Prostate gland (tissue), 2 donors: ENCODE measurements at regions not wholly inside any gene's neighbourhood (a gene's known extent, or its start where the extent isn't known, plus 50 kb on each side); places are given as distances from the start of the nearest gene placed in this dataset.

Source experiments
- DNase-seq: peaks from one replicate; pipeline ENCODE4 v3.0.0-alpha.2; 2019; ENCODE audit warnings: low spot score
- H3K27ac ChIP-seq, 2 donors: fragments of 200-600 bp; sonication (generic); 2 replicates each; pipeline ENCODE4 v1.5.1; 2017 to 2019
- H3K27me3 ChIP-seq: fragments of 200-600 bp; sonication (generic); replicated peaks from 2 replicates; pipeline ENCODE4 v1.5.1; 2019; ENCODE audit not compliant: insufficient read depth
- H3K36me3 ChIP-seq, 2 donors: fragments of 200-600 bp; sonication (generic); 1 replicate in 1 of 2; 2 replicates in 1 of 2; pipeline versions ENCODE4 v1.5.1 to v1.8.1; 2017 to 2019
- H3K4me1 ChIP-seq: fragments of 200-600 bp; sonication (generic); replicated peaks from 2 replicates; pipeline ENCODE4 v1.5.1; 2019
- H3K4me3 ChIP-seq, 2 donors: fragments of 200-600 bp; sonication (generic); 2 replicates each; pipeline ENCODE4 v1.5.1; 2017 to 2019
- H3K9me3 ChIP-seq: fragments of 200-600 bp; sonication (generic); 2 replicates; pipeline ENCODE4 v1.5.1; 2017
- POLR2A ChIP-seq: fragments of 450-650 bp; IDR thresholded peaks from one replicate; pipeline ENCODE4 v1.6.1; 2016; ENCODE audit warnings: antibody characterized with exemption, mild to moderate bottlenecking
- POLR2AphosphoS5 ChIP-seq: sonication (generic); formaldehyde crosslinking; IDR thresholded peaks from one replicate; pipeline ENCODE4 v1.6.1; 2017; ENCODE audit warnings: antibody characterized with exemption
- WGBS: methylation state at CpG from one replicate; pipeline ENCODE4 v1.1.5; 2018; 5-methylcytosine and 5-hydroxymethylcytosine counted together
- intact Hi-C: fragments of 100-400 bp; cut with DNase I; formaldehyde crosslinking; loops from one replicate; pipeline ENCODE4 v1.14.2; 2022
- TF ChIP-seq, protein P1 (sequence below), 4 experiments: fragments of 200-600 bp in 2 of 4; fragments of 450-650 bp in 2 of 4; sonication (generic) in 2 of 4; IDR thresholded peaks; 1 replicate in 3 of 4; 2 replicates in 1 of 4; pipeline ENCODE4 v1.5.1; 2016 to 2019; ENCODE audit warnings: antibody characterized with exemption in 4 of 4, mild to moderate bottlenecking in 2 of 4, moderate library complexity in 2 of 4

DNA sequence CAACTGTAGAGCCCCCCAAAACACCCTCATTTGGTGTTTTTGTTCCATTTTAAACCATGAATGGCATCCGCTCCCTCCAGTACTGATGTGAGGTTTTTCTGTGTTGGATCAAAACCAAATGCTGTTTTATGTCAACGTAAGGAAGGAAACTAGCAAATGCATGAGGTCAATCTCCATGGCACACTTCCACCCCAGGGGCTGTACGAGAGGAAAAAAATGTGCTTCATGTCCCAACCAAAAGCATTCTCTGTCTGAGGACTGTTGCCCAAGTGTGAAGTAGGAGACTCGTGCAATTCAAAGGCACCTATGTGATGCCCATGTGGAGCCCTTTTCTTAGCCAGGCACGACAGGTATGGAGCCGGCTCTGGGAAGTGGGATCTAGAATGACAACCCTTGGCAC, 180.3 kb upstream of the MKI67 start:
- Histone ChIP-seq H3K4me1 (no peaks in the 10 kb centered on the region), H3K27ac (no peak overlapping the region), H3K4me3 (no peak overlapping the region), H3K9me3 (no peaks in the 10 kb centered on the region), H3K27me3 (peaks cover 2% of the 10 kb centered on the region), H3K36me3 (no peaks in the 10 kb centered on the region)
- WGBS: 54% methylated on average over 6 of the region's 6 CpGs
- DNase-seq: no peak
- intact Hi-C loops: no loop called here
- no peak for TF ChIP-seq POLR2A
- no peak for TF ChIP-seq POLR2AphosphoS5

DNA sequence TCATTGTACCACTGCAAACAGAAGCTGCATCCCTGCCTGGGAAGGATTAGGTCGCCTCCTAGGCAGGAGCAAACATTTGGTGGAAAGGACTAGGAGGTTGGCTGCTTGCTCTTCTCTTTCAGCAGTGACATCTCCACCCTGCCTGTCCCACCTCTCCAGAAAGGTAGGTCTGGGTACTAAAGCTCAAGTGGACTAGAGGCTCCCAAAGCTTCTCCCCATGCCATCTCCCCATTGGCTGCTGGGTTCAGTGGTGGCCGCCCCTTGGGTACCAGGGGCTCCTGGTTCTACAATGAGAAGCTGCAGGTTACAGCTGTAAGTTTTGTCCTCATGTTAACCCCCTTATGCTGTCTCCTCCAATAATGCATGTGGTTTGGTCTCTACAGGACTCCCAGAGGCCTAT, 180.7 kb upstream of the MKI67 start:
- DNase-seq: no peak
- H3K4me3 ChIP-seq: no peak overlapping the region
- H3K27ac ChIP-seq: no peak overlapping the region
- WGBS: 76% methylated on average over 2 of the region's 2 CpGs
- no peaks in the 10 kb centered on the region for H3K4me1 ChIP-seq
- intact Hi-C loops: no loop called here
- peaks cover 2% of the 10 kb centered on the region for H3K27me3 ChIP-seq
- no peaks in the 10 kb centered on the region for H3K9me3 ChIP-seq
- no peaks in the 10 kb centered on the region for H3K36me3 ChIP-seq
- TF ChIP-seq, protein P1, sequence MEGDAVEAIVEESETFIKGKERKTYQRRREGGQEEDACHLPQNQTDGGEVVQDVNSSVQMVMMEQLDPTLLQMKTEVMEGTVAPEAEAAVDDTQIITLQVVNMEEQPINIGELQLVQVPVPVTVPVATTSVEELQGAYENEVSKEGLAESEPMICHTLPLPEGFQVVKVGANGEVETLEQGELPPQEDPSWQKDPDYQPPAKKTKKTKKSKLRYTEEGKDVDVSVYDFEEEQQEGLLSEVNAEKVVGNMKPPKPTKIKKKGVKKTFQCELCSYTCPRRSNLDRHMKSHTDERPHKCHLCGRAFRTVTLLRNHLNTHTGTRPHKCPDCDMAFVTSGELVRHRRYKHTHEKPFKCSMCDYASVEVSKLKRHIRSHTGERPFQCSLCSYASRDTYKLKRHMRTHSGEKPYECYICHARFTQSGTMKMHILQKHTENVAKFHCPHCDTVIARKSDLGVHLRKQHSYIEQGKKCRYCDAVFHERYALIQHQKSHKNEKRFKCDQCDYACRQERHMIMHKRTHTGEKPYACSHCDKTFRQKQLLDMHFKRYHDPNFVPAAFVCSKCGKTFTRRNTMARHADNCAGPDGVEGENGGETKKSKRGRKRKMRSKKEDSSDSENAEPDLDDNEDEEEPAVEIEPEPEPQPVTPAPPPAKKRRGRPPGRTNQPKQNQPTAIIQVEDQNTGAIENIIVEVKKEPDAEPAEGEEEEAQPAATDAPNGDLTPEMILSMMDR (IDR thresholded peaks at IDR 0.05): no peak
- TF ChIP-seq POLR2A (no peak), POLR2AphosphoS5 (no peak)

DNA sequence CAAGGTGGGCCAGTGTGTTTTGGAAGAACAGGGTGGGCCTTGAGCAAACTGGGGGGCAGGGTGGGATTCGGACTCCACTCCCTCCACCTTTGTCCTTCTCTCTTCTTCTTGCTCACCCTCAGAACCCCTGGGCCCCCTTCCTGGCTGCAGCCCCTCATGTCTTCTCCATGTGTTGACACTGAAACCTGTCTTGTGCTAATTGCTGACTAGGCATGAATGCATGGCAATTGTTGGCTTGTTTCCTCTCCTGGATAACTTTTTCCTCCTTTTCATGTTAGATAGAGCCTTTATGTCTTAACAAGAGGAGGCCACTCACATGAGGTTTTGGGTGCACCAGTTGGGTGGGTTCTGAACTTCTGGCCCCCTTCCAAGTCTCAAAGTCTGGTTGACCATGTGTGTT, 181.6 kb upstream of the MKI67 start:
- intact Hi-C loops: no loop called here
- no peak overlapping the region for H3K27ac ChIP-seq
- DNase-seq: no peak

DNA sequence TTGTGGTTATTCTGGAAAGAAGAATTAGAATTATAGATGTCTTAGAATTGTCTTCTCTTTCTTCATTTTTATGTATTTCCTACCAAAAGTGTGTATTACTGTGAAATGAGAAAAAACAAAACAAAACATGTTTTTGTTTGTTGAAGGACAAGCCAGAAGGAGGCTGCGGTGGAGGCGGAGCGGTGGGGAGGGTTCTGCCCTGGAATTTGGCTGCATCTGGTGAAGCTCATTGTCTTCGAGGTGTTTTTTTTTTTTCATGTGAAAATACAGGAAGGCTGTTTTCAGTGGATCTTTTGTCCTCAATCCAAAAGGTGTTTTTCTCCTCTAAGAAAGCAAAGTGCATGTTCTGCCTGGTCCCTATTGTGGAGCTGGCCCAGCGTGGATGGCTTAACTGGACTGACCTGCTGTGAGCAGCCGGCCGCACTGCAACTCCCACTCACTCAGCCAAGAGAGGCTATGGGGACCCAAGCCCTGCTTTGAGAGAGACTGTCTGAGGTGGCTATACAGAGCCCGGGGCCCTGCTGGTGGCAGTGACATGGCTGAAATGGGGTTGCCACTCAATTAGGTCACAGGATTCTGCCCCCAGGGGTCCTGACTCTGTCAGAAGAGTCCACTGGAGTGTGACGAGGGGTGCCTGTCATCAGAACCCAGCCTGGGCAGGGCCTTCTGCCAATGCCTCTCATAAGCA, 184.9 kb upstream of the MKI67 start:
- peaks cover 2% of the 10 kb centered on the region for H3K27me3 ChIP-seq
- no peak overlapping the region for H3K4me3 ChIP-seq
- no peak overlapping the region for H3K27ac ChIP-seq
- H3K4me1 ChIP-seq: no peaks in the 10 kb centered on the region
- WGBS: 40% methylated on average over 9 of the region's 9 CpGs
- H3K9me3 ChIP-seq: no peaks in the 10 kb centered on the region
- DNase-seq: no peak
- no peaks in the 10 kb centered on the region for H3K36me3 ChIP-seq
- intact Hi-C loops: no loop called here
- TF ChIP-seq POLR2A (no peak), POLR2AphosphoS5 (no peak)
- TF ChIP-seq, protein P1 (IDR thresholded peaks at IDR 0.05): no peak

More for the DNA sequence above, 181.6 kb upstream of the MKI67 start:
- peaks cover 2% of the 10 kb centered on the region for H3K27me3 ChIP-seq
- H3K4me3 ChIP-seq: no peak overlapping the region
- 83% methylated on average over 1 of the region's 1 CpG for WGBS
- no peaks in the 10 kb centered on the region for H3K36me3 ChIP-seq
- TF ChIP-seq POLR2A (no peak), POLR2AphosphoS5 (no peak)
- TF ChIP-seq, protein P1 (IDR thresholded peaks at IDR 0.05): no peak
- no peaks in the 10 kb centered on the region for H3K9me3 ChIP-seq
- H3K4me1 ChIP-seq: no peaks in the 10 kb centered on the region

DNA sequence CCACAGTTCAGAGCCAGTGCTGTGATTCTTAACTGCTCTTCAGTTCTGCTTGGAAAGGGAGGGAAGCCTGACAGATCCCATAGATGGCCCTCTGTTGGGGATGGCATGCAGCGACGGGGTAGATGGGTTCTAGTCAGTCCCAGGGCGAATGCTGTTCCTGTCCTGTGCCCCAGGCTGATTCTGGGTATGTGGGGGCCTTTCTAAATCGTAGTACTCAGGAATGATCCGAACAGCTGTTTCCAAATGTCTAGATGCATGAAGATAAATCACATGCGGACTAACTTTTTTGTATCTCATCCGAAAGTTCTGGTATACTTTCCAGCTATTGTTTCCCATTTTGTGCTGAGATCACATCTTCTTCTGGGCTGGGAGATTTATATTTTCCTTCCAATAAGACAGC, 186.0 kb upstream of the MKI67 start:
- H3K4me1 ChIP-seq: no peaks in the 10 kb centered on the region
- intact Hi-C loops: no loop called here
- no peak overlapping the region for H3K4me3 ChIP-seq
- H3K9me3 ChIP-seq: no peaks in the 10 kb centered on the region
- 86% methylated on average over 7 of the region's 7 CpGs for WGBS
- DNase-seq: no peak
- H3K27ac ChIP-seq: no peak overlapping the region
- H3K27me3 ChIP-seq: peaks cover 2% of the 10 kb centered on the region
- TF ChIP-seq POLR2A: no peak
- TF ChIP-seq POLR2AphosphoS5: no peak
- TF ChIP-seq, protein P1 (IDR thresholded peaks at IDR 0.05): no peak
- no peaks in the 10 kb centered on the region for H3K36me3 ChIP-seq
